ENCODE measurements at regions not wholly inside any gene's neighbourhood (a gene's known extent, or its start where the extent isn't known, plus 50 kb on each side); places are given as distances from the start of the nearest gene placed in this dataset.

DNA sequence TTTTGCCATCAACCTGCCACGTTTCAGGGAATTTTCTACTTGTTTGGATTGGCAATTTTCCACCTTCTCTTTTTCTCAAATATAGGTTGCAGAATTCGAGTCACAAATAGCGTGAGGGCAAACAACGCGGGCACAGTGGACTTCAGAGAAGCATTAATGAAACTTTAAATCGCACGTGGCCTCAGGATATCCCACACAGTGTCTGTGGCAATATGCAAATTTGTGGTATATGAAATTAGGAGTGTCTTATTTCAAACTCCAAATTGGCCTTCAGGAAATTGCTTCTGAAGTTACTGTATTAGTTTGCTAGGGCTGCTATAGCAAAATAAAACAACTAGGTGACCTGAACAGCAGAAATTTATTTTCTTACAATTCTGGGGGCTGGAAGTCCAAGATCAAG, 91.2 kb downstream of the MTRR start:
- TF ChIP-seq ZBTB21 (CRISPR knock-in tag; IDR thresholded peaks at IDR 0.05; ENCODE audit: borderline replicate concordance) (no peak), ZNF671 (CRISPR knock-in tag; IDR thresholded peaks at IDR 0.05) (no peak), NR3C1 (CRISPR knock-in tag; conservative IDR thresholded peaks at IDR 0.05; ENCODE audit: low read depth) (no peak), SOX15 (CRISPR knock-in tag; IDR thresholded peaks at IDR 0.05) (no peak), SMAD4 (CRISPR knock-in tag; IDR thresholded peaks at IDR 0.05) (no peak), NFATC4 (CRISPR knock-in tag; IDR thresholded peaks at IDR 0.05) (no peak), GTF2I (CRISPR knock-in tag; conservative IDR thresholded peaks at IDR 0.05) (no peak), ATF1 (CRISPR knock-in tag; IDR thresholded peaks at IDR 0.05) (no peak), ZNF396 (CRISPR knock-in tag; IDR thresholded peaks at IDR 0.05; ENCODE audit: borderline replicate concordance) (no peak), FOXJ3 (CRISPR knock-in tag; IDR thresholded peaks at IDR 0.05; ENCODE audit: borderline replicate concordance) (no peak)
- TF ChIP-seq, protein P1, sequence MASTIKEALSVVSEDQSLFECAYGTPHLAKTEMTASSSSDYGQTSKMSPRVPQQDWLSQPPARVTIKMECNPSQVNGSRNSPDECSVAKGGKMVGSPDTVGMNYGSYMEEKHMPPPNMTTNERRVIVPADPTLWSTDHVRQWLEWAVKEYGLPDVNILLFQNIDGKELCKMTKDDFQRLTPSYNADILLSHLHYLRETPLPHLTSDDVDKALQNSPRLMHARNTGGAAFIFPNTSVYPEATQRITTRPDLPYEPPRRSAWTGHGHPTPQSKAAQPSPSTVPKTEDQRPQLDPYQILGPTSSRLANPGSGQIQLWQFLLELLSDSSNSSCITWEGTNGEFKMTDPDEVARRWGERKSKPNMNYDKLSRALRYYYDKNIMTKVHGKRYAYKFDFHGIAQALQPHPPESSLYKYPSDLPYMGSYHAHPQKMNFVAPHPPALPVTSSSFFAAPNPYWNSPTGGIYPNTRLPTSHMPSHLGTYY (CRISPR knock-in tag; IDR thresholded peaks at IDR 0.05): no peak
- TF ChIP-seq, protein P2, sequence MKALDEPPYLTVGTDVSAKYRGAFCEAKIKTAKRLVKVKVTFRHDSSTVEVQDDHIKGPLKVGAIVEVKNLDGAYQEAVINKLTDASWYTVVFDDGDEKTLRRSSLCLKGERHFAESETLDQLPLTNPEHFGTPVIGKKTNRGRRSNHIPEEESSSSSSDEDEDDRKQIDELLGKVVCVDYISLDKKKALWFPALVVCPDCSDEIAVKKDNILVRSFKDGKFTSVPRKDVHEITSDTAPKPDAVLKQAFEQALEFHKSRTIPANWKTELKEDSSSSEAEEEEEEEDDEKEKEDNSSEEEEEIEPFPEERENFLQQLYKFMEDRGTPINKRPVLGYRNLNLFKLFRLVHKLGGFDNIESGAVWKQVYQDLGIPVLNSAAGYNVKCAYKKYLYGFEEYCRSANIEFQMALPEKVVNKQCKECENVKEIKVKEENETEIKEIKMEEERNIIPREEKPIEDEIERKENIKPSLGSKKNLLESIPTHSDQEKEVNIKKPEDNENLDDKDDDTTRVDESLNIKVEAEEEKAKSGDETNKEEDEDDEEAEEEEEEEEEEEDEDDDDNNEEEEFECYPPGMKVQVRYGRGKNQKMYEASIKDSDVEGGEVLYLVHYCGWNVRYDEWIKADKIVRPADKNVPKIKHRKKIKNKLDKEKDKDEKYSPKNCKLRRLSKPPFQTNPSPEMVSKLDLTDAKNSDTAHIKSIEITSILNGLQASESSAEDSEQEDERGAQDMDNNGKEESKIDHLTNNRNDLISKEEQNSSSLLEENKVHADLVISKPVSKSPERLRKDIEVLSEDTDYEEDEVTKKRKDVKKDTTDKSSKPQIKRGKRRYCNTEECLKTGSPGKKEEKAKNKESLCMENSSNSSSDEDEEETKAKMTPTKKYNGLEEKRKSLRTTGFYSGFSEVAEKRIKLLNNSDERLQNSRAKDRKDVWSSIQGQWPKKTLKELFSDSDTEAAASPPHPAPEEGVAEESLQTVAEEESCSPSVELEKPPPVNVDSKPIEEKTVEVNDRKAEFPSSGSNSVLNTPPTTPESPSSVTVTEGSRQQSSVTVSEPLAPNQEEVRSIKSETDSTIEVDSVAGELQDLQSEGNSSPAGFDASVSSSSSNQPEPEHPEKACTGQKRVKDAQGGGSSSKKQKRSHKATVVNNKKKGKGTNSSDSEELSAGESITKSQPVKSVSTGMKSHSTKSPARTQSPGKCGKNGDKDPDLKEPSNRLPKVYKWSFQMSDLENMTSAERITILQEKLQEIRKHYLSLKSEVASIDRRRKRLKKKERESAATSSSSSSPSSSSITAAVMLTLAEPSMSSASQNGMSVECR (CRISPR knock-in tag; IDR thresholded peaks at IDR 0.05; ENCODE audit: borderline replicate concordance): no peak
- TF ChIP-seq, protein P3, sequence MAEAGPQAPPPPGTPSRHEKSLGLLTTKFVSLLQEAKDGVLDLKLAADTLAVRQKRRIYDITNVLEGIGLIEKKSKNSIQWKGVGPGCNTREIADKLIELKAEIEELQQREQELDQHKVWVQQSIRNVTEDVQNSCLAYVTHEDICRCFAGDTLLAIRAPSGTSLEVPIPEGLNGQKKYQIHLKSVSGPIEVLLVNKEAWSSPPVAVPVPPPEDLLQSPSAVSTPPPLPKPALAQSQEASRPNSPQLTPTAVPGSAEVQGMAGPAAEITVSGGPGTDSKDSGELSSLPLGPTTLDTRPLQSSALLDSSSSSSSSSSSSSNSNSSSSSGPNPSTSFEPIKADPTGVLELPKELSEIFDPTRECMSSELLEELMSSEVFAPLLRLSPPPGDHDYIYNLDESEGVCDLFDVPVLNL (CRISPR knock-in tag; IDR thresholded peaks at IDR 0.05; ENCODE audit: borderline replicate concordance, low read depth): no peak
- TF ChIP-seq, protein P4, sequence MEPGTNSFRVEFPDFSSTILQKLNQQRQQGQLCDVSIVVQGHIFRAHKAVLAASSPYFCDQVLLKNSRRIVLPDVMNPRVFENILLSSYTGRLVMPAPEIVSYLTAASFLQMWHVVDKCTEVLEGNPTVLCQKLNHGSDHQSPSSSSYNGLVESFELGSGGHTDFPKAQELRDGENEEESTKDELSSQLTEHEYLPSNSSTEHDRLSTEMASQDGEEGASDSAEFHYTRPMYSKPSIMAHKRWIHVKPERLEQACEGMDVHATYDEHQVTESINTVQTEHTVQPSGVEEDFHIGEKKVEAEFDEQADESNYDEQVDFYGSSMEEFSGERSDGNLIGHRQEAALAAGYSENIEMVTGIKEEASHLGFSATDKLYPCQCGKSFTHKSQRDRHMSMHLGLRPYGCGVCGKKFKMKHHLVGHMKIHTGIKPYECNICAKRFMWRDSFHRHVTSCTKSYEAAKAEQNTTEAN (CRISPR knock-in tag; IDR thresholded peaks at IDR 0.05): no peak
- TF ChIP-seq, protein P5, sequence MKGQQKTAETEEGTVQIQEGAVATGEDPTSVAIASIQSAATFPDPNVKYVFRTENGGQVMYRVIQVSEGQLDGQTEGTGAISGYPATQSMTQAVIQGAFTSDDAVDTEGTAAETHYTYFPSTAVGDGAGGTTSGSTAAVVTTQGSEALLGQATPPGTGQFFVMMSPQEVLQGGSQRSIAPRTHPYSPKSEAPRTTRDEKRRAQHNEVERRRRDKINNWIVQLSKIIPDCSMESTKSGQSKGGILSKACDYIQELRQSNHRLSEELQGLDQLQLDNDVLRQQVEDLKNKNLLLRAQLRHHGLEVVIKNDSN (CRISPR knock-in tag; IDR thresholded peaks at IDR 0.05): no peak
- TF ChIP-seq, protein P6, sequence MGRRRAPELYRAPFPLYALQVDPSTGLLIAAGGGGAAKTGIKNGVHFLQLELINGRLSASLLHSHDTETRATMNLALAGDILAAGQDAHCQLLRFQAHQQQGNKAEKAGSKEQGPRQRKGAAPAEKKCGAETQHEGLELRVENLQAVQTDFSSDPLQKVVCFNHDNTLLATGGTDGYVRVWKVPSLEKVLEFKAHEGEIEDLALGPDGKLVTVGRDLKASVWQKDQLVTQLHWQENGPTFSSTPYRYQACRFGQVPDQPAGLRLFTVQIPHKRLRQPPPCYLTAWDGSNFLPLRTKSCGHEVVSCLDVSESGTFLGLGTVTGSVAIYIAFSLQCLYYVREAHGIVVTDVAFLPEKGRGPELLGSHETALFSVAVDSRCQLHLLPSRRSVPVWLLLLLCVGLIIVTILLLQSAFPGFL (CRISPR knock-in tag; IDR thresholded peaks at IDR 0.05; ENCODE audit: borderline replicate concordance): no peak
- ChIA-PET CTCF (no interaction called here), POLR2A (no interaction called here)
- Mint-ChIP-seq H3K27me3 (ENCODE audit: low read depth) (no peaks in the 10 kb centered on the region), H3K4me3 (no peak overlapping the region), H3K27ac (no peak overlapping the region), H3K9me3 (peaks cover 4% of the 10 kb centered on the region; the same call in 1 of the 2 replicates), H3K4me1 (no peaks in the 10 kb centered on the region), H3K36me3 (no peaks in the 10 kb centered on the region)
- ATAC-seq (no peak), DNase-seq (ENCODE audit: low spot score) (no peak)

DNA sequence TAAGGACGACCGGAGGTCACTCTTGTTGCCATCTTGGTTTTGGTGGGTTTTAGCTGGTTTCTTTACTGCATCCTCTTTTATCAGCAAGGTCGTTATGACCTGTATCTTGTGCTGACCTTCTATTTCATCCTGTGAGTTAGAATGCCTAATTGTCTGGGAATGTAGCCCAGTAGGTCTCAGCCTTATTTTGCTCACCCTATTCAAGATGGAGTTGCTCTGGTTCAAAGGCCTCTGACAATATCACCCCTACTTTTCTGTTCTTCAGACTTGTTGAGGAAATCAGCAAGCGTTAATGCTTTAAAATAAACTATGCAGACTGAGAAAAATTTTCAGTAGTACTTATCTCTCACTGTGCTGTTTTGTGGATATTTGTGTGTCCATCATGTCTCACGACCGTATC, 92.6 kb downstream of the MTRR start:
- DNase-seq (ENCODE audit: low spot score) (no peak), ATAC-seq (no peak)
- Mint-ChIP-seq H3K9me3 (peaks cover 2% of the 10 kb centered on the region), H3K27me3 (ENCODE audit: low read depth) (no peaks in the 10 kb centered on the region), H3K36me3 (no peaks in the 10 kb centered on the region), H3K4me3 (no peak overlapping the region), H3K27ac (no peak overlapping the region), H3K4me1 (no peaks in the 10 kb centered on the region)
- ChIA-PET POLR2A (no interaction called here), CTCF (no interaction called here)
- no peak for TF ChIP-seq ZNF263 (CRISPR knock-in tag; IDR thresholded peaks at IDR 0.05; ENCODE audit: low read depth)
- no peak for TF ChIP-seq ZNF232 (CRISPR knock-in tag; IDR thresholded peaks at IDR 0.05)
- TF ChIP-seq, protein P7, sequence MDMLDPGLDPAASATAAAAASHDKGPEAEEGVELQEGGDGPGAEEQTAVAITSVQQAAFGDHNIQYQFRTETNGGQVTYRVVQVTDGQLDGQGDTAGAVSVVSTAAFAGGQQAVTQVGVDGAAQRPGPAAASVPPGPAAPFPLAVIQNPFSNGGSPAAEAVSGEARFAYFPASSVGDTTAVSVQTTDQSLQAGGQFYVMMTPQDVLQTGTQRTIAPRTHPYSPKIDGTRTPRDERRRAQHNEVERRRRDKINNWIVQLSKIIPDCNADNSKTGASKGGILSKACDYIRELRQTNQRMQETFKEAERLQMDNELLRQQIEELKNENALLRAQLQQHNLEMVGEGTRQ (CRISPR knock-in tag; IDR thresholded peaks at IDR 0.05): no peak
- no peak for TF ChIP-seq FOXK1 (CRISPR knock-in tag; IDR thresholded peaks at IDR 0.05)
- no peak for TF ChIP-seq GTF2I (CRISPR knock-in tag; conservative IDR thresholded peaks at IDR 0.05)
- no peak for TF ChIP-seq TEAD1 (CRISPR knock-in tag; IDR thresholded peaks at IDR 0.05)
- TF ChIP-seq, protein P8, sequence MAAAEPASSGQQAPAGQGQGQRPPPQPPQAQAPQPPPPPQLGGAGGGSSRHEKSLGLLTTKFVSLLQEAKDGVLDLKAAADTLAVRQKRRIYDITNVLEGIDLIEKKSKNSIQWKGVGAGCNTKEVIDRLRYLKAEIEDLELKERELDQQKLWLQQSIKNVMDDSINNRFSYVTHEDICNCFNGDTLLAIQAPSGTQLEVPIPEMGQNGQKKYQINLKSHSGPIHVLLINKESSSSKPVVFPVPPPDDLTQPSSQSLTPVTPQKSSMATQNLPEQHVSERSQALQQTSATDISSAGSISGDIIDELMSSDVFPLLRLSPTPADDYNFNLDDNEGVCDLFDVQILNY (CRISPR knock-in tag; IDR thresholded peaks at IDR 0.05): no peak
- TF ChIP-seq SOX15 (CRISPR knock-in tag; IDR thresholded peaks at IDR 0.05): no peak
- TF ChIP-seq TP53 (CRISPR knock-in tag; IDR thresholded peaks at IDR 0.05): no peak
- TF ChIP-seq ELF4 (CRISPR knock-in tag; IDR thresholded peaks at IDR 0.05; ENCODE audit: low read depth): no peak
- no peak for TF ChIP-seq PRRX2 (CRISPR knock-in tag; IDR thresholded peaks at IDR 0.05)
- no peak for TF ChIP-seq ATF1 (CRISPR knock-in tag; IDR thresholded peaks at IDR 0.05)
- TF ChIP-seq NR1H2 (CRISPR knock-in tag; IDR thresholded peaks at IDR 0.05): no peak
